ENCODE measurements at regions not wholly inside any gene's neighbourhood (a gene's known extent, or its start where the extent isn't known, plus 50 kb on each side); places are given as distances from the start of the nearest gene placed in this dataset.

- DNase-seq (ENCODE audit: low spot score in 2 of 2) (no peak), ATAC-seq (ENCODE audit: low read depth) (no peak)
- H3K27ac Mint-ChIP-seq, result no peak overlapping the region
- no peaks in the 10 kb centered on the region for H3K27me3 Mint-ChIP-seq
- H3K4me1 Mint-ChIP-seq, result no peaks in the 10 kb centered on the region
- H3K36me3 Mint-ChIP-seq, result no peaks in the 10 kb centered on the region
- H3K4me3 Mint-ChIP-seq, result no peak overlapping the region
- H3K9me3 Mint-ChIP-seq, result peaks cover 2% of the 10 kb centered on the region
Observed at GRCh38 chr9:113646946-113647914, 183.7 kb downstream of the RGS3 start.

- Mint-ChIP-seq H3K27ac (no peak overlapping the region), H3K27me3 (no peaks in the 10 kb centered on the region), H3K4me3 (no peak overlapping the region)
Observed at GRCh38 chr9:113648048-113648447, 184.5 kb downstream of the RGS3 start.

GRCh38 chr9:113648586-113648985 is 185.1 kb downstream of the RGS3 start:
- no peaks in the 10 kb centered on the region for H3K27me3 Mint-ChIP-seq
- no peaks in the 10 kb centered on the region for H3K4me1 Mint-ChIP-seq
- H3K4me3 Mint-ChIP-seq, result no peak overlapping the region
- DNase-seq (ENCODE audit: low spot score in 2 of 2), result no peak
- no peaks in the 10 kb centered on the region for H3K9me3 Mint-ChIP-seq
- ATAC-seq (ENCODE audit: low read depth), result no peak
- H3K27ac Mint-ChIP-seq, result no peak overlapping the region
- no peaks in the 10 kb centered on the region for H3K36me3 Mint-ChIP-seq

More at GRCh38 chr9:113648048-113648447, 184.5 kb downstream of the RGS3 start:
- Mint-ChIP-seq H3K36me3 (no peaks in the 10 kb centered on the region), H3K9me3 (peaks cover 2% of the 10 kb centered on the region), H3K4me1 (no peaks in the 10 kb centered on the region)
- DNase-seq (ENCODE audit: low spot score in 2 of 2) (no peak), ATAC-seq (ENCODE audit: low read depth) (no peak)

DNA sequence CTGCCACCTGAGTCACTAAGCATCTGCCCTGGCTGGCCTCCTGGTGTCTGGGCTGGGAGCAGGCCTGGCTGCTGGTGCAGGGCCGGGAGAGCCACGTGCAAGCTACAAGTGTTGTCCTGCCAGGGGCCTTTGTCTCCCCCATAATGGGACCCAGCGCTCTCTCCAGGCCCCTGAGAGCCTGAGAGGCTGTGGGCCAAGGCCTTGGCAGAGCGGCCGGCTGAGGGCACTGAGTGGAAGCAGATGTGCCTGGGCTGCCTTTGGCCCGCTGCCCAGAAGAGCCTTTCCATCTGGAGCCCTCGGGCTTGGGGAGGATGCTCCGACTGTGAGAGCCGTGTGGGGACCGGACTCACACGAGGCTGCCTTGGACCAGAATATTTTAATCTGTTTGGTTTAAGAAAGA is 185.5 kb downstream of the RGS3 start:
- H3K4me3 Mint-ChIP-seq, result no peak overlapping the region
- no peaks in the 10 kb centered on the region for H3K4me1 Mint-ChIP-seq
- no peak for ATAC-seq (ENCODE audit: low read depth)
- no peak for DNase-seq (ENCODE audit: low spot score in 2 of 2)
- no peaks in the 10 kb centered on the region for H3K36me3 Mint-ChIP-seq
- no peak overlapping the region for H3K27ac Mint-ChIP-seq
- H3K9me3 Mint-ChIP-seq, result no peaks in the 10 kb centered on the region
- H3K27me3 Mint-ChIP-seq, result no peaks in the 10 kb centered on the region

DNA sequence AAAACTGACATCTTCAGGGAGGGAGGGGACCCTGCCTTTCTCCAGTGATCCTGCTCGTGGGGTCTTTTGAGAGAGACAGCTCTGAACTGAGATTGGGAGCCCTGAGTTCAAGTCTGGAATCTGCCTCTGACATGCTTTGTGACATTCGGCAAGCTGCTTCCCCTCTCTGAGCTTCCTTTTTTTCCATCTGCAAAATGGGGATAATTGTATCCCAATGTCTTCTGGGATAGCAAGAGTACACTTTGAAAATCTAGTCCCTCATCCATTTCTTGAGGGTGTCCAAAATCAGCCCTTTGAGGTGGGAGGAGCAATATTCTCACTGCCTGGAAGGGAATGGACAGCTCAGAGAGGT is 186.3 kb downstream of the RGS3 start:
- no peak overlapping the region for H3K27ac Mint-ChIP-seq
- no peak overlapping the region for H3K4me3 Mint-ChIP-seq
- ATAC-seq (ENCODE audit: low read depth), result no peak

DNA sequence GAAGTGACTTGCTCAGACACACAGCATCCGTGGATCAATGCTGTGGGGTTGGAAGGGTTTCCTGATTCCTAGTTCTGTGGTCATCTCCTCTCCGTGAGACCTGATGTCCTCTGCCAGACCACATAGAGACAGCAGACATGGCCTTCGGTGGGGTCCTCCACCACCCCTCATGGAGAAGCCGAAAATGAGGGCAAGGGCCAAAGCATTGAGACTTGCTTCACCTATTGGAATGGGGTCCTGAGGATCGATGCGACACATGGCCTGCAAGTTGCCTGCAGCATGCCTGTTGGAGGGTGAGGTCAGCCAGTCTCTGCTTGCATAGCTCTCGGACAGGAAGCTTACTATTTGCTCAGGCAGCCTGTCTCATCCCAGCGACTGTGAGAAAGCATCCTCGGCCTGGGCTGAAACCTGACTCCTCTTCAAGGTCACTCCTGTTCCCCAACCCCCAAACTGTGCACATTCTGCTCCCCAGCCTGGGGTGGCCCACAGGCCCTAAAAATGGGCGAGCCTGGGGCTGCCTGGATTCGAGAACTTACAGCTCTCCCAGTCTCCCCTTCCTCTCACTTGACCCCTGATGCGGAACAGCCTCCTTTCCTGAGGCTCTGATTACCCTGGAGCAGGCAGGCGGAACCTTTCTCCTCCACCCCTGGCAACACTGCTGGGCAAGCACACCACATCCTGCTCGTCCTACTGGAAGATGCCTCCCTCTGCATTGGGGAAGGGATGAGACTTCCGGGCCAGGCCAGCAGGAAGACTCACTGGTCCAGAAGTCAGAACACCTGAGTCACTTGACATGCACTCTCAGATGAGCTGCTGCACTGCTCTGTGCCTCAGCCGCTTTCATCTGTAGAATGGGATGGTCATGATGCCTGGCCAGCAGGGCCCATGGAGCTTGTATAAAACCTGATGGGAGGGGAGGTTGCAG is 186.9 kb downstream of the RGS3 start:
- H3K27me3 Mint-ChIP-seq, result peaks cover 1% of the 10 kb centered on the region
- DNase-seq (ENCODE audit: low spot score in 2 of 2) (no peak), ATAC-seq (ENCODE audit: low read depth) (no peak)
- peaks cover 2% of the 10 kb centered on the region for H3K4me1 Mint-ChIP-seq
- H3K27ac Mint-ChIP-seq, result no peak overlapping the region
- no peaks in the 10 kb centered on the region for H3K9me3 Mint-ChIP-seq
- no peak overlapping the region for H3K4me3 Mint-ChIP-seq
- no peaks in the 10 kb centered on the region for H3K36me3 Mint-ChIP-seq

More for the DNA sequence above, 186.3 kb downstream of the RGS3 start:
- H3K36me3 Mint-ChIP-seq, result no peaks in the 10 kb centered on the region
- DNase-seq (ENCODE audit: low spot score in 2 of 2), result no peak
- H3K27me3 Mint-ChIP-seq, result no peaks in the 10 kb centered on the region
- no peaks in the 10 kb centered on the region for H3K4me1 Mint-ChIP-seq
- no peaks in the 10 kb centered on the region for H3K9me3 Mint-ChIP-seq

GRCh38 chr9:113651896-113652295 is 188.4 kb downstream of the RGS3 start:
- ATAC-seq (ENCODE audit: low read depth) (no peak), DNase-seq (ENCODE audit: low spot score in 2 of 2) (no peak)
- Mint-ChIP-seq H3K4me1 (peaks cover 3% of the 10 kb centered on the region), H3K27ac (no peak overlapping the region), H3K4me3 (no peak overlapping the region), H3K27me3 (peaks cover 4% of the 10 kb centered on the region), H3K36me3 (no peaks in the 10 kb centered on the region), H3K9me3 (no peaks in the 10 kb centered on the region)

GRCh38 chr9:113652355-113653152 is 189.0 kb downstream of the RGS3 start:
- Mint-ChIP-seq H3K4me3 (no peak overlapping the region), H3K4me1 (peaks cover 3% of the 10 kb centered on the region), H3K36me3 (no peaks in the 10 kb centered on the region), H3K27ac (no peak overlapping the region), H3K27me3 (peaks cover 4% of the 10 kb centered on the region), H3K9me3 (no peaks in the 10 kb centered on the region)
- DNase-seq (ENCODE audit: low spot score in 2 of 2), result no peak
- no peak for ATAC-seq (ENCODE audit: low read depth)

DNA sequence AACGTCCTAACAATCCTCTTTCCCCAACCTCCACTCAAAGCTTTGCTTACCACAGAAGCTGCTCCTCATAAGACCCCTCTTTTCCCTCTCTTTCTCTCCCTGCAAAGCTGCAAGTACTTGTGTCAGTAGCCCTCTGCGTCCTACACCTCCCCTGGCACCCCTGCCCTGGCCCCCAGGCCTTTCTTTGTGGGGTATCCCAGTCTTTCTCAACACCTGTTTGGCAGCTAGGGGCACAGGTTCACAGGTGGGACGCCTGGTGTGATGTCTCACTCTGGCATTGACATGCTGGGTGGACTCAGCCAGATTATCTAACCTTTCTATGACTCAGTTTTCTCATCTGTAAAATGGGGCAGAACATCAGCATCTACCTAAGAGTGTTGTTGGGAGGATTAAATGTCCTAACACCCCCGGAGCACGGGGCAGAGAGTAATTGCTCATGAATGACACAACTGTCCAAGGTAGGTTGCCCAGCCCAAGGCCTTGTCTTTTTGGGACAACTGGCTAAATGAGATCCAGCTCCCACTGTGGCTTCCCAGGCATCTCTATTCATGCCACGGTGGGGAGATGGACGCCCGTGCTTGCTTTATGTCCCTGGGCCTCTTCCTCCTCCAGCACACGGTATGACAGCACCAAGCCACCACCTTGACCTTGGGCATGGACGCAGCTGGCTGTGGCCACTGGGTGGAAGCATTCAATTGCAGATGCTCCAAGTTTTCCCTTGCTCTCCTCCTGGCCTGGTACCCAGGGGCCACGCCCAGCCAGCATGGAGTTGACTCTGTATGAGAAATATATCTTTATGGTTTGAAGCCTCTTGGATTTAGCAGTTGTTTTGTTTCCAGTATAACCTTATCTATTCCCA is 190.4 kb downstream of the RGS3 start:
- no peaks in the 10 kb centered on the region for H3K9me3 Mint-ChIP-seq
- H3K27me3 Mint-ChIP-seq, result peaks cover 5% of the 10 kb centered on the region
- no peaks in the 10 kb centered on the region for H3K36me3 Mint-ChIP-seq
- H3K4me3 Mint-ChIP-seq, result no peak overlapping the region
- no peak overlapping the region for H3K27ac Mint-ChIP-seq
- peaks cover 6% of the 10 kb centered on the region for H3K4me1 Mint-ChIP-seq
- DNase-seq (ENCODE audit: low spot score in 2 of 2) (no peak), ATAC-seq (ENCODE audit: low read depth) (no peak)

- Mint-ChIP-seq H3K4me1 (peaks cover 6% of the 10 kb centered on the region), H3K27me3 (peaks cover 9% of the 10 kb centered on the region), H3K27ac (no peak overlapping the region), H3K4me3 (no peak overlapping the region), H3K36me3 (no peaks in the 10 kb centered on the region), H3K9me3 (no peaks in the 10 kb centered on the region)
- no peak for DNase-seq (ENCODE audit: low spot score in 2 of 2)
- no peak for ATAC-seq (ENCODE audit: low read depth)
Observed at GRCh38 chr9:113654605-113655428, 191.3 kb downstream of the RGS3 start.

DNA sequence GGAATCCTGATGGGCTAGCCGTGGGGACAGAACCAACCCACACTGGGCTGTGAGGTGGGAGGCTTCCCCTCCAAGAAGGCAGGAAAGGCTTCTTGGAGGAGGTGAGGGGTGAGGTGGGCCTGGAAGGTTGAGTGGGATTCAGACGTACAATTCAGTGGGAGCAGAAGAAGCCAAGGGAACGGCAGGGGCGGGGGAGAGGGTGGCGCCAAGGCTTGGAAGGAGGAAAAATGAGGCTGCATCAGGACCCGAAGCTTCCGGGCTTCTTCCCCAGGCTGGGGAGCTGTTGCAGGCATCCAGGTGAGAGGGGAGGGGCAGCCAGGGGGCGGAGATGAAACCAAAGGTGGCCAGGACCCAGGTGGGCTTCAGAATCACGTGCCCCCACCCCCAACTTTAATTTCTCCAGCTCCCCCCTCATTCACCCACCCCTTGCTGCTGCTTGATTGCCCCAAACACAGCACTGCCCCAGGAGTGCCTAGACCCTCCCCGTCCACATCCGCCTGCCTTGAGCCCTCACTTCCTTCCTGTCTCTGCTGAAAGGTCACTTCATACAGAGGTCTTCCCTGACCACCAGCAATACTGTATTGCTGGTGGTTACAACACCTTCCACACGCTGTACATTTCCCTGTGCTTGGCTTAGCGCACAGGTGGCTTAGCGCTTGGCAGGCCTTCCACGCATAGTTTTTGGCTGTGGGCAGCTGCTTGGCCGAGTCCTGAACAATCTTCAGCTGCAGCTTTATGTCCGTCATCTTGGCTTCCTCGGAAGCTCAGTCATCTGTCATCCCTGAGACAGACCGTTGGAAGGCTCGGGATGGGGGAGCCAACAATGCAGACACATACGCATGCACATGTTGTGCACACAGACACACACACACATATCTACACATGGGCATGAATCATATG is 193.5 kb downstream of the RGS3 start:
- DNase-seq (ENCODE audit: low spot score in 2 of 2) (no peak), ATAC-seq (ENCODE audit: low read depth) (no peak)
- no peak overlapping the region for H3K27ac Mint-ChIP-seq
- no peak overlapping the region for H3K4me3 Mint-ChIP-seq
- H3K9me3 Mint-ChIP-seq, result no peaks in the 10 kb centered on the region
- peaks cover 6% of the 10 kb centered on the region for H3K4me1 Mint-ChIP-seq
- H3K36me3 Mint-ChIP-seq, result no peaks in the 10 kb centered on the region
- peaks cover 13% of the 10 kb centered on the region for H3K27me3 Mint-ChIP-seq

Measured in memory B cell (primary cell).